ENCODE measurements at regions not wholly inside any gene's neighbourhood (a gene's known extent, or its start where the extent isn't known, plus 50 kb on each side); places are given as distances from the start of the nearest gene placed in this dataset.

DNA sequence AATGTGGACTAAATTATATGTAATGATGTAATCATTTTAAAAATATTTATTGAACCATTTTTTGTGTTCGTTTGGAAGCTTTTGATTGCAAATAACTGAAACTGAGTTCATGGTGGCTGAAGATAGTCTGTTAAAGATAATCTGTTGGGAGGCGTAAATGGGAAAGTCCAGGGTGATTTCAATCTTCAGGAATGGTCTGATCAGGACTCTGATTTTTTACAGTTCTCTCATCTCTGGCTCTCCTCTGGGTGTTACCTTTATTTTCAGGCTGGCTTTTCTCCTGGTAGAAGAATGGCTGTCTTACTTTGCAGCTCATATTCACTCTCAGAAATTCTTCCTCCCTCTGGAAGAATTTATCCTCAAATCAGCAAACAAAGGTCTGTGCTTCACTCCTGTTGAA is 199.0 kb upstream of the LEF1 start:
- DNase-seq (ENCODE audit: low read depth): no peak
- no peak overlapping the region for H3K4me3 ChIP-seq (replicated peaks; ENCODE audit: low read depth, low read length)
- TF ChIP-seq, protein P1, sequence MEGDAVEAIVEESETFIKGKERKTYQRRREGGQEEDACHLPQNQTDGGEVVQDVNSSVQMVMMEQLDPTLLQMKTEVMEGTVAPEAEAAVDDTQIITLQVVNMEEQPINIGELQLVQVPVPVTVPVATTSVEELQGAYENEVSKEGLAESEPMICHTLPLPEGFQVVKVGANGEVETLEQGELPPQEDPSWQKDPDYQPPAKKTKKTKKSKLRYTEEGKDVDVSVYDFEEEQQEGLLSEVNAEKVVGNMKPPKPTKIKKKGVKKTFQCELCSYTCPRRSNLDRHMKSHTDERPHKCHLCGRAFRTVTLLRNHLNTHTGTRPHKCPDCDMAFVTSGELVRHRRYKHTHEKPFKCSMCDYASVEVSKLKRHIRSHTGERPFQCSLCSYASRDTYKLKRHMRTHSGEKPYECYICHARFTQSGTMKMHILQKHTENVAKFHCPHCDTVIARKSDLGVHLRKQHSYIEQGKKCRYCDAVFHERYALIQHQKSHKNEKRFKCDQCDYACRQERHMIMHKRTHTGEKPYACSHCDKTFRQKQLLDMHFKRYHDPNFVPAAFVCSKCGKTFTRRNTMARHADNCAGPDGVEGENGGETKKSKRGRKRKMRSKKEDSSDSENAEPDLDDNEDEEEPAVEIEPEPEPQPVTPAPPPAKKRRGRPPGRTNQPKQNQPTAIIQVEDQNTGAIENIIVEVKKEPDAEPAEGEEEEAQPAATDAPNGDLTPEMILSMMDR (IDR thresholded peaks at IDR 0.05; ENCODE audit: low read length, missing control alignments): no peak

DNA sequence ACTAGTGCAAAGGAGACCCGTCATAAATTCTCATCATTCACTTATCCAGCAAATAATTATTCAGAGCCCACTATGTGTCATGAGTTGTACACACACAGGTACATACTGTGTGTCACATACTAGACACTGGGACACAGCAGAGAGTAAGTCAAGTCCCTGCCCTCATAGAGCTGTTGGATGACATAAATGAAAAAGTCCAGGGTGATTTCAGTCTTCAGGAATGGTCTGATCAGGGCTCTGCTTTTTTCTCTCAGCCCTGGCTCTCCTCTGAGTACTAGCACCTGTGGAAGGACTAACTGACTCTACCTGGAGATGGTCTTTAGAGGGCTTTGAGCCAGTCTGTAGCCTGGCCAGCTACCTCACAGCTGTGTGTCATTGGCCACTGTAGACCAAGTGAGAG is 198.0 kb upstream of the LEF1 start:
- TF ChIP-seq, protein P1 (IDR thresholded peaks at IDR 0.05; ENCODE audit: low read length, missing control alignments): no peak
- H3K4me3 ChIP-seq (replicated peaks; ENCODE audit: low read depth, low read length): no peak overlapping the region
- no peak for DNase-seq (ENCODE audit: low read depth)

DNA sequence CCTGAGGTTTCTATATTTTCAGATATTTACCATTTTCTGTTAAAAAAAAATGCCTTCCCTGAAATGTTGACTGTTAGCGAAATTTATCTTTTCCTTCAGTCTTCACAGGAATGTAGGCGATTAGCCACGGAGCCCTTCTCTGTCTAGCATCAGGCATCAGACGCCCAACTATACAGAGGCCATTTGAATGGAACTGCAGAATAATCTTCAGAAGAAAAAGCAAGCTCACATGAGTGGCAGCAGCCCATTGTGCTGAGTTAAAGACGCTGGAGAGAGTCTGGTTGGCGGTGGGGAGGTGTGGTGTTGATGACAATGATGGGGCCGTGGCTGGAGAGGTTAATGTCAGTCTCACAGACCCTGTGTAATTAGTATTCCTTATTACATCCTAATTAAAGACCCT is 196.8 kb upstream of the LEF1 start:
- no peak overlapping the region for H3K4me3 ChIP-seq (replicated peaks; ENCODE audit: low read depth, low read length)
- no peak for DNase-seq (ENCODE audit: low read depth)
- TF ChIP-seq, protein P1 (IDR thresholded peaks at IDR 0.05; ENCODE audit: low read length, missing control alignments): no peak

DNA sequence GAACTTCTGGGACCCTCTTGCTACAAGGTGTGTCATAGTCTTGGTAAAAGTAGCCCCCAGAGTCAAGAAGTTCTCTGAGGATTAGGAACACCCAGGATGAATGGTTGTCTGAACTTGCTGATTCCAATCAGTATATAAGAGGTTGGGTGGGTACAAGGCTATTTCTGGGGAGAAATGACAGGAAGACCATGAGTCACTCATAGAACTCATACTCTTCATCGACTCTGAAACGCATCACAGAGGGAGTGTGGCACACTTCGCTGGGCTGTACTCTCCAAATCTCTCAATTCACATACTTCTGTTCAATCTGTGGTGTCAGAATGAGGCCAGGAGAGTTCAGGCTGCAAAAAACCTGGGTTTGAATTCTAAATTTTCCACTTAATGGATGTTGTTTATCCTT is 193.2 kb upstream of the LEF1 start:
- TF ChIP-seq, protein P1 (IDR thresholded peaks at IDR 0.05; ENCODE audit: low read length, missing control alignments): no peak

DNA sequence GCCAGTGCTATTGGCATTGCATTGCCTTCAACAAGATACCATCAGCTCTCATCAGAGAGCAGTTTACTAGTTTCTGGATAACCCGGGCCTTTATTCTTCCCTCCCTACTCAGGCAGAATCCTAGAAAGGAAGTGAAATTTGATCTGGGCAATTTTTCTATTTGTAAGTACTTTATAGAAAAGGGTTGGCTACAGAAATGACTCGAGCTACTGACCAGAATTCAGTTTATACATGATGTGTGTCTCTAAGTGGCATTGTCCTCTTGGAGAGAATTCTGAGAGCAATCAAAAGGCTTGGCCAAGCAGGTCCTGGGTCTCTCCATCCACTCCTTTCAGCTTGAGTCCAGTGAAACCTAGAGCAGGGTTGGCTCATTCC is 192.7 kb upstream of the LEF1 start:
- H3K4me3 ChIP-seq (replicated peaks; ENCODE audit: low read depth, low read length): no peak overlapping the region
- TF ChIP-seq, protein P1 (IDR thresholded peaks at IDR 0.05; ENCODE audit: low read length, missing control alignments): no peak
- no peak for DNase-seq (ENCODE audit: low read depth)

More for the DNA sequence above, 193.2 kb upstream of the LEF1 start:
- no peak overlapping the region for H3K4me3 ChIP-seq (replicated peaks; ENCODE audit: low read depth, low read length)
- no peak for DNase-seq (ENCODE audit: low read depth)

DNA sequence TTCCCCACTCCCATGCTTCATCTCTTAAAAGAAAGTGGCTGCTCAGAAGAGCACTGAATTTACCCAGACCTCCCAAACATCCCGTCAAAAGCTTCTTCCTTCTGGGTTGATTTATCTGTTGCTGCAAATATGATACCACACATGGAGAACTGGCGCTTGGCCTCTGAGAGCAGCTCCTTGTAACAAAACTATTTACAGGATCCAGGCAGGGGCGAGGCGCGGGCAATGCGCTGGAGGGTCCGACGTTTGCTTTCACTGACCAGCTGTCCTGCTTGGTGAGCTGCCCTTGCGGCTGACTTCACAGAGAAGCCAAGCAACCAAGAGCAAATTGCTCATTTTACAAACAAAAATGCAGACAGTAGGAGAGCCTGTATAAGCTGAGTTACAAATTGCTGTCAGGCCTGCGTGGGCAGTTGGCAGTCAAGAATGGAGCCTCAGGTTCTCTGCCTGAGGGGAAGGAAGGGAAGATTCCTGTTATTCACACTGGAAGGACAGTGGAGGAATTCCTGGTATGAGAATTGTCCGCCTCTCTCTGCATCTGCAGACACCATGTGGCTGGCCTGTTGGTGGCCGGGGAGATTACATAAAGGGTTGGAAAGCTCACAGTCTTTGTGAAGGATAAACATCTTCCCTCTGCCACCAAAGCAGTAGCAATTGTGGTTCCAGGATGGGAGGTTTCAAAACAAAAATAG is 192.2 kb upstream of the LEF1 start:
- DNase-seq (ENCODE audit: low read depth): peak; percentile 7
- no peak overlapping the region for H3K4me3 ChIP-seq (replicated peaks; ENCODE audit: low read depth, low read length)
- TF ChIP-seq, protein P1 (IDR thresholded peaks at IDR 0.05; ENCODE audit: low read length, missing control alignments): no peak
